ENCODE measurements at regions not wholly inside any gene's neighbourhood (a gene's known extent, or its start where the extent isn't known, plus 50 kb on each side); places are given as distances from the start of the nearest gene placed in this dataset.

DNA sequence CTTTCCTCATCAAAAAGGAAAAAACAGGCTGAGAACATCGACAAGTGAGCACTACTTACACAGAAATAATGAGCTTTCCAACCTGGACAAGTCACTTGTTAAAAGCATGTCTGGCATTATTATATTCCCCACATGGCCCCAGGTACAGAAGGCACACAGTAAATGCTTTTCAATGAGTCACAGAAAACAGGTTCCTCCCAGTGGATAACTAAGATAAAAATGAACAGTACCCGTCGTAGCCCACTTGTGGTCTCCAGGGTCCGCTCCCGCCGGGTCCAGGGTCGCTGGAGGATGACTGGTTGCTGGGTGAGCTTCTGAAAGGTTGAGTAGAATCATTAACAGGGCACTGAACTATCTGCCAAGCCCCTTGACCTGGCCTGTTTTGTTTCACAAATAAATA lies 186.6 kb downstream of the SIPA1L2 start:
- H3K36me3 ChIP-seq, result peaks cover 13 to 86% (median 14%) of the 10 kb centered on the region in 3 donors
- no peaks in the 10 kb centered on the region for H3K27me3 ChIP-seq
- no peaks in the 10 kb centered on the region for H3K4me1 ChIP-seq
- intact Hi-C loops (cut with DNase I), result no loop called here
- DNase-seq, result no peak
- H3K4me3 ChIP-seq, result no peak overlapping the region
- no peak for TF ChIP-seq POLR2A (IDR thresholded peaks at IDR 0.05)
- TF ChIP-seq, protein P1, sequence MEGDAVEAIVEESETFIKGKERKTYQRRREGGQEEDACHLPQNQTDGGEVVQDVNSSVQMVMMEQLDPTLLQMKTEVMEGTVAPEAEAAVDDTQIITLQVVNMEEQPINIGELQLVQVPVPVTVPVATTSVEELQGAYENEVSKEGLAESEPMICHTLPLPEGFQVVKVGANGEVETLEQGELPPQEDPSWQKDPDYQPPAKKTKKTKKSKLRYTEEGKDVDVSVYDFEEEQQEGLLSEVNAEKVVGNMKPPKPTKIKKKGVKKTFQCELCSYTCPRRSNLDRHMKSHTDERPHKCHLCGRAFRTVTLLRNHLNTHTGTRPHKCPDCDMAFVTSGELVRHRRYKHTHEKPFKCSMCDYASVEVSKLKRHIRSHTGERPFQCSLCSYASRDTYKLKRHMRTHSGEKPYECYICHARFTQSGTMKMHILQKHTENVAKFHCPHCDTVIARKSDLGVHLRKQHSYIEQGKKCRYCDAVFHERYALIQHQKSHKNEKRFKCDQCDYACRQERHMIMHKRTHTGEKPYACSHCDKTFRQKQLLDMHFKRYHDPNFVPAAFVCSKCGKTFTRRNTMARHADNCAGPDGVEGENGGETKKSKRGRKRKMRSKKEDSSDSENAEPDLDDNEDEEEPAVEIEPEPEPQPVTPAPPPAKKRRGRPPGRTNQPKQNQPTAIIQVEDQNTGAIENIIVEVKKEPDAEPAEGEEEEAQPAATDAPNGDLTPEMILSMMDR (IDR thresholded peaks at IDR 0.05), result no peak
- H3K9me3 ChIP-seq, result no peaks in the 10 kb centered on the region
- WGBS, 2 donors, result 80 to 88% methylated on average over 7 of the region's 7 CpGs
- H3K27ac ChIP-seq, result no peak overlapping the region

DNA sequence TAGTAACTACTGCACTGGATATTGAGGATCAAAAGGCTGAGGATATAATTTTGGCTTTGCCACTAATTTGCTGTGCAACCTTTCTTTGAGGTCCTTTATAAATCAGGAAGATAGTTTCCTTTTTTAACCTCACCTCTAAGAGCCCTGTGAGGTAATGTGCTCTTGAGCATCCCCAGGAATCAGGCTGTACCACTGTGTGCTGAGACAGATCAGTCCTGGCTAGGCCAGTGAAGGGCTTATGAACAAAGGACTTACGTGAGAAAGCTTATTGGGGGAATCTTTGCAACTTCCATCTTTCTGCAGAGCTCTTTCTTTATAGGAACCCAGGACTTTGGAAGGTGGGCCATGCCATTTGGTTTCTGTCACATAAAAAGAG lies 188.9 kb downstream of the SIPA1L2 start:
- no peak for DNase-seq
- H3K4me3 ChIP-seq, result no peak overlapping the region
- H3K27ac ChIP-seq, result no peak overlapping the region
- 88 to 100% methylated on average over 1 of the region's 1 CpG for WGBS, 2 donors
- no peak for TF ChIP-seq POLR2A (IDR thresholded peaks at IDR 0.05)
- TF ChIP-seq, protein P1 (IDR thresholded peaks at IDR 0.05), result no peak
- H3K4me1 ChIP-seq, result peaks cover 0 to 6% (median 0%) of the 10 kb centered on the region in 3 donors
- no peaks in the 10 kb centered on the region for H3K9me3 ChIP-seq
- H3K36me3 ChIP-seq, result peaks cover 13 to 99% (median 14%) of the 10 kb centered on the region in 3 donors
- no peaks in the 10 kb centered on the region for H3K27me3 ChIP-seq
- intact Hi-C loops (cut with DNase I), result no loop called here

DNA sequence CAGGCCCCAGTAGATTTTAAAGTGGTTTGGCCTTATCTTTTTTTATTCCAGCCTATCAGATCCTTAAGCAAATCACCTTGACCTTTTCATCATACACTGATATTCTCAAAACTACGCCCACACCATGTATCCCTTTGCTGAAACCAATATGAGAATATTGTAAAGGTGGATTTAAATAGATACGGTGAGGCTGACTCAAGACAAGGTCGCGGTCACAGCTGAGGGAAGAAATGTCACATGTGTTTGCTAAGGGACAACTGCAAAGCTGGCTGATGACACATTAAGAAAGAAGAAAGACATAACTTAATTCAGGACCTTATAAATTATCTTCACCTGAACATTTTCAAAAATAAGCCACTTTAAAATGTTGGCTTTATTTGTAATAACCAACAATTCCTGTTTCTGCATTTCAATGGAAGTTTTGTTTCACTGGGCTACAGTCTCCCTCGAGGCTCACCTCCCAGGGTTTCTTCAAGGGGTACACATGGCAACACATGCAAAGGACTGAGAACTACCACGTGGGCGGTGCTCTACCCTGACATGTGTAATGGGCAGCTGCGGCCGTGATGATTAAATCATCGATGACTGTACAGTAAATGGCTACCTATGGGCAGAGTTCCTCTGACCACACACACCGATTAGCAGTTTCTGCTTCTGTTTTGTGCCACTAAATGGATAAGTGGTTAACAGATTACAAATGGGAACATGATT lies 189.5 kb downstream of the SIPA1L2 start:
- Histone ChIP-seq H3K4me3 (no peak overlapping the region), H3K9me3 (no peaks in the 10 kb centered on the region), H3K4me1 (peaks cover 0 to 11% (median 0%) of the 10 kb centered on the region in 3 donors), H3K27me3 (no peaks in the 10 kb centered on the region), H3K27ac (no peak overlapping the region), H3K36me3 (peaks cover 13 to 100% (median 14%) of the 10 kb centered on the region in 3 donors)
- intact Hi-C loops (cut with DNase I), result no loop called here
- 81 to 84% methylated on average over 11 of the region's 11 CpGs for WGBS, 2 donors
- no peak for DNase-seq
- TF ChIP-seq, protein P1 (IDR thresholded peaks at IDR 0.05), result no peak
- no peak for TF ChIP-seq POLR2A (IDR thresholded peaks at IDR 0.05)

DNA sequence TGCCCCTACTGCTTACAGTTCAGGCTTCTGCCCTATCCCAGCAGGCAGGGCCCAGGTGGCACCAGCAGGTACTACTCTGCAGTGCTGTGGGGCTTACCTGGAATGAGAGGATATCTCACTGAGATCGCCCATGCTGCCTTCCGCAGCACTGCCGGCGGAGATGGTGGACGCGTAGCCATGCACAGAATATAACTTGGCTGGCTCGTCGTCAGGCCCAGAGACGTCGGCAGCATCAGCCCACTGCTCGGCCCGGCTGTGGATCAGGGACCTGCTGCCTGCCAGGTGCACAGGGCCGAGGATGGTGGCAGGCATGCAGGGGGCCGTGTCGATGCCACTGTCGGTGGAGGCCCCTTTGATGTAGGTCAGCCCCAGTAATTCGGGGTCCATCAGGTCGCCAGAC lies 190.9 kb downstream of the SIPA1L2 start:
- Histone ChIP-seq H3K27me3 (no peaks in the 10 kb centered on the region), H3K36me3 (peaks cover 6 to 100% (median 14%) of the 10 kb centered on the region in 3 donors), H3K4me1 (peaks cover 0 to 14% (median 0%) of the 10 kb centered on the region in 3 donors), H3K4me3 (no peak overlapping the region), H3K9me3 (no peaks in the 10 kb centered on the region), H3K27ac (no peak overlapping the region)
- TF ChIP-seq, protein P1 (IDR thresholded peaks at IDR 0.05), result no peak
- no peak for TF ChIP-seq POLR2A (IDR thresholded peaks at IDR 0.05)
- intact Hi-C loops (cut with DNase I), result no loop called here
- no peak for DNase-seq
- WGBS, 2 donors, result 91 to 95% methylated on average over 4 of the region's 18 CpGs

DNA sequence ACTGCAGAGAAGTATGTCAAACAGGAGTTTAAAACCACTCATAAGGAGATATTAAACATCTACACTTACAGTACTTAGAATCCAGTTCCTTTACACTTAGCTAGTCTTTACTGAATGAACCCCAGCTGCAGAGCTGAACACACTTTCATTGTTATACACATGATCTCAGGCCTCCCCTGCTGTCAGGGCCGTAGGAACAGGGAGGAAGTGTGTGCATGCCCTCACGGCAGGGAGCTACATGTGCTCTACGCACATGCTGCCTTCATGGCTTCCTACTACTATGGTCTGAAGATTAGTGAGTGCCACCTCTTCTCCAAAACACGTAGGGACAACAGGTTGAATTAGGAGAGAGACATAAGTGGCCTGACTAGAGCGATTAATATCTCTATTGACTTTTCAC lies 191.5 kb downstream of the SIPA1L2 start:
- Histone ChIP-seq H3K27me3 (no peaks in the 10 kb centered on the region), H3K4me1 (peaks cover 0 to 14% (median 0%) of the 10 kb centered on the region in 3 donors), H3K4me3 (no peak overlapping the region), H3K27ac (no peak overlapping the region), H3K9me3 (no peaks in the 10 kb centered on the region), H3K36me3 (peaks cover 6 to 100% (median 14%) of the 10 kb centered on the region in 3 donors)
- no peak for TF ChIP-seq POLR2A (IDR thresholded peaks at IDR 0.05)
- TF ChIP-seq, protein P1 (IDR thresholded peaks at IDR 0.05), result no peak
- DNase-seq, result no peak
- intact Hi-C loops (cut with DNase I), result no loop called here
- WGBS, 2 donors, result 75 to 79% methylated on average over 5 of the region's 5 CpGs
